OCI-LY1 (cell line): ENCODE measurements at regions not wholly inside any gene's neighbourhood (a gene's known extent, or its start where the extent isn't known, plus 50 kb on each side); places are given as distances from the start of the nearest gene placed in this dataset.

ENCODE experiments used
- H2AFZ ChIP-seq: fragments of 200-600 bp; sonication (generic), shearing (Covaris generic); 2 replicates; pipeline ENCODE4 v1.6.0; 2014; ENCODE audit warnings: antibody characterized with exemption, mild to moderate bottlenecking, low read length
- H3F3A ChIP-seq: fragments of 200-600 bp; sonication (generic), shearing (Covaris generic); 2 replicates; pipeline ENCODE4 v1.6.0; 2014; ENCODE audit warnings: mild to moderate bottlenecking, antibody characterized with exemption, low read length, moderate library complexity; ENCODE audit not compliant: insufficient read depth
- H3K27ac ChIP-seq: fragments of 200-600 bp; sonication (generic); 2 replicates; pipeline ENCODE4 v1.5.1; 2014; ENCODE audit warnings: low read length, mixed run types, mild to moderate bottlenecking, low read depth; ENCODE audit not compliant: poor library complexity, severe bottlenecking
- H3K27me3 ChIP-seq: fragments of 200-600 bp; sonication (generic); 2 replicates; pipeline ENCODE4 v1.6.0; 2014; ENCODE audit warnings: antibody characterized with exemption, mild to moderate bottlenecking, low read length, moderate library complexity; ENCODE audit not compliant: insufficient read depth
- H3K36me3 ChIP-seq: fragments of 200-600 bp; sonication (generic); 2 replicates; pipeline ENCODE4 v1.6.1; 2014; ENCODE audit warnings: mild to moderate bottlenecking, antibody characterized with exemption, low read length, moderate library complexity, mixed read lengths; ENCODE audit not compliant: insufficient read depth
- H3K4me1 ChIP-seq: fragments of 200-600 bp; sonication (generic); 2 replicates; pipeline ENCODE4 v1.5.1; 2014; ENCODE audit warnings: mild to moderate bottlenecking, low read length, moderate library complexity; ENCODE audit not compliant: insufficient read depth, severe bottlenecking
- H3K4me2 ChIP-seq: fragments of 200-600 bp; sonication (generic), shearing (Covaris generic); 2 replicates; pipeline ENCODE4 v1.6.1; 2014; ENCODE audit warnings: low read length
- H3K4me3 ChIP-seq: fragments of 200-600 bp; sonication (generic); 2 replicates; pipeline ENCODE4 v1.5.1; 2014; ENCODE audit warnings: low read length, low read depth, mild to moderate bottlenecking, mixed read lengths; ENCODE audit not compliant: poor library complexity, severe bottlenecking
- H3K79me2 ChIP-seq: fragments of 200-600 bp; shearing (Covaris generic); 2 replicates; pipeline ENCODE4 v1.6.1; 2016; ENCODE audit warnings: mixed run types, low read length, mixed read lengths; ENCODE audit not compliant: insufficient read depth
- H3K9ac ChIP-seq: fragments of 200-600 bp; sonication (generic), shearing (Covaris generic); 2 replicates; pipeline ENCODE4 v1.6.1; 2014; ENCODE audit warnings: mild to moderate bottlenecking, low read length, mixed read lengths
- H3K9me2 ChIP-seq: fragments of 200-600 bp; sonication (generic), shearing (Covaris generic); 2 replicates; pipeline ENCODE4 v1.6.1; 2014; ENCODE audit warnings: low read depth, mild to moderate bottlenecking, low read length, mixed read lengths
- H3K9me3 ChIP-seq: fragments of 200-600 bp; shearing (Covaris generic); 2 replicates; pipeline ENCODE4 v1.6.1; 2014; ENCODE audit warnings: low read length, mixed read lengths
- H4K20me1 ChIP-seq: fragments of 200-600 bp; sonication (generic), shearing (Covaris generic); 2 replicates; pipeline ENCODE4 v1.6.0; 2016; ENCODE audit warnings: mild to moderate bottlenecking, low read length; ENCODE audit not compliant: insufficient read depth
- CTCF ChIP-seq: fragments of 200-600 bp; sonication (generic), shearing (Covaris generic); IDR thresholded peaks from 2 replicates; pipeline ENCODE4 v1.5.1; 2017; ENCODE audit warnings: mild to moderate bottlenecking, antibody characterized with exemption, low read length, moderate library complexity, mixed read lengths
- EZH2 ChIP-seq: fragments of 200-600 bp; sonication (generic), shearing (Covaris generic); IDR thresholded peaks from 2 replicates; pipeline ENCODE4 v1.8.0; 2017; ENCODE audit warnings: borderline replicate concordance, mixed run types, mild to moderate bottlenecking, antibody characterized with exemption, low read length, moderate library complexity, mixed read lengths

- Histone ChIP-seq H3K9me3 (no peaks in the 10 kb centered on the region), H3K4me2 (no peak overlapping the region), H3K4me1 (no peaks in the 10 kb centered on the region), H3K27me3 (no peaks in the 10 kb centered on the region), H3K79me2 (no peaks in the 10 kb centered on the region), H4K20me1 (no peaks in the 10 kb centered on the region), H3K36me3 (no peaks in the 10 kb centered on the region), H3K27ac (no peak overlapping the region), H3K4me3 (no peak overlapping the region), H3F3A (no peaks in the 10 kb centered on the region), H3K9me2 (no peaks in the 10 kb centered on the region), H2AFZ (no peak overlapping the region), H3K9ac (no peak overlapping the region)
- TF ChIP-seq EZH2 (no peak), CTCF (no peak)
Observed at GRCh38 chr2:157934684-157935377, 58.7 kb upstream of the ACVR1 start.

DNA sequence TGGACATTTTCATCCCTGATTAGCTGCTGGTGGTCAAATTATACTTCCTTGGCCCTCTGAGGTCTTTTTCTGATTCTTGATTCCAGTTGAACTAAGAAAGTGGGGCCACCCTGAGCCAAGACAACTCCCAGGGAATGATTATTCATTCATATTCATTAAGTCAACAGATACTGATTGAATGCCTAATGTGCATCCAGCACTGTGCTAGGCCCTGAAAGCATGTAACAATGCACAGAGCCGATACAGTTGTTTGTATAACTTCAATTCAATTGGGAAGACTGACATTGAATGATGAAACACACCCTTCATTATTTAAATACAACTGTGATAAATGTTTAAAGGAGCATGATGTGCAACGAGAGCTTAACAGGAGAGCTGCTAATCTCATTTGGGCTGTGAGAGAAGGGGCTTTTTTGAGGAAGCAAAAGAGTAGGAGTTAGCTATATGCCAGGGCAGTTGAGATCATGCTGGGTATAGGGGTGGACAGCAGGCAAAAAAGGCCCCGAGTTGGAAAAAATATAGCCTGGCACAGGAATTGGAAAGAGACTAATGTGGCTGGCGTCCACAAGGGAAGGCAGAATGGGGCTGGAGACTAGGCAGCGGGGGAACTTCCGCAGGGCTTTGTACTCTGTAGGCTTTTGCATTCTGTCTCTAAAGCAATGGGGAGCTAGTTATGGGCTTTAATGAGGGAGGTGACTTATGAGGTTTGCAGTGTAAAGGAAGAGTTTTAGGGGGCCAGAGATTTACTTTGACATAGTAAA lies 57.2 kb upstream of the ACVR1 start:
- Histone ChIP-seq H3K4me1 (no peaks in the 10 kb centered on the region), H3K4me3 (no peak overlapping the region), H3F3A (no peaks in the 10 kb centered on the region), H3K27ac (no peak overlapping the region), H3K79me2 (no peaks in the 10 kb centered on the region), H3K4me2 (no peak overlapping the region), H3K9me3 (no peaks in the 10 kb centered on the region), H3K27me3 (no peaks in the 10 kb centered on the region), H2AFZ (no peak overlapping the region), H3K36me3 (no peaks in the 10 kb centered on the region), H3K9ac (no peak overlapping the region), H3K9me2 (no peaks in the 10 kb centered on the region), H4K20me1 (no peaks in the 10 kb centered on the region)
- no peak for TF ChIP-seq CTCF
- no peak for TF ChIP-seq EZH2

- H3K9ac ChIP-seq: no peak overlapping the region
- H3K27me3 ChIP-seq: no peaks in the 10 kb centered on the region
- TF ChIP-seq CTCF (no peak), EZH2 (no peak)
- H3K27ac ChIP-seq: no peak overlapping the region
- no peak overlapping the region for H3K4me3 ChIP-seq
- no peak overlapping the region for H3K4me2 ChIP-seq
- H3K36me3 ChIP-seq: no peaks in the 10 kb centered on the region
- no peaks in the 10 kb centered on the region for H3F3A ChIP-seq
- H3K4me1 ChIP-seq: no peaks in the 10 kb centered on the region
- H3K9me2 ChIP-seq: no peaks in the 10 kb centered on the region
- no peaks in the 10 kb centered on the region for H3K9me3 ChIP-seq
- no peaks in the 10 kb centered on the region for H3K79me2 ChIP-seq
- no peaks in the 10 kb centered on the region for H4K20me1 ChIP-seq
- H2AFZ ChIP-seq: no peak overlapping the region
Observed at GRCh38 chr2:157932480-157933159, 56.5 kb upstream of the ACVR1 start.
